ENCODE measurements at regions not wholly inside any gene's neighbourhood (a gene's known extent, or its start where the extent isn't known, plus 50 kb on each side); places are given as distances from the start of the nearest gene placed in this dataset.
"Not testable (repeated sequence)": the region's sequence is repeated elsewhere in the genome, so short reads cannot be mapped to it uniquely, and the experiment has no call there.

DNA sequence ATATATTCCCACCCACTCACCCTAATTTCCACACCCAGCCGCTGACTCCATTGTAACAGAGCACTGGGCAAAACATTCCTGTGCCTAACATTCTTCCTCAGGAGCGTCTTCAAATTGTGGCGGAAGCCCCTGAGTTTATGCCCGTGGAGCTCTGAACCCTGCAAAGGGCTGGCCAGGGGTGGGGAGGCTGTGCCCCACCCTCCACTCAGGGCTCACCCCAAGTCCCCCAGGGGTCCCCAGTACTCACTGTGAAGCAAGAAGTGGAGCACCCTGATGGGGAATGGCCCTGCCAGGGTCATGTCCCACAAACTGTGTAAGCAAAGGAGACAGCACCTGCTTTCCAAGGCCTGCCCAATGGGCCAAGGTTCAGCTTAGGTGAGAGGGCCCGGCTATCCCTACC, 303.2 kb downstream of the PREX1 start:
- in situ Hi-C loops (cut with HindIII; ENCODE audit: low sequenced_read_pairs): no loop called here
- no peak overlapping the region for H3K4me3 ChIP-seq (ENCODE audit: low read depth, low read length)
- TF ChIP-seq, protein P1, sequence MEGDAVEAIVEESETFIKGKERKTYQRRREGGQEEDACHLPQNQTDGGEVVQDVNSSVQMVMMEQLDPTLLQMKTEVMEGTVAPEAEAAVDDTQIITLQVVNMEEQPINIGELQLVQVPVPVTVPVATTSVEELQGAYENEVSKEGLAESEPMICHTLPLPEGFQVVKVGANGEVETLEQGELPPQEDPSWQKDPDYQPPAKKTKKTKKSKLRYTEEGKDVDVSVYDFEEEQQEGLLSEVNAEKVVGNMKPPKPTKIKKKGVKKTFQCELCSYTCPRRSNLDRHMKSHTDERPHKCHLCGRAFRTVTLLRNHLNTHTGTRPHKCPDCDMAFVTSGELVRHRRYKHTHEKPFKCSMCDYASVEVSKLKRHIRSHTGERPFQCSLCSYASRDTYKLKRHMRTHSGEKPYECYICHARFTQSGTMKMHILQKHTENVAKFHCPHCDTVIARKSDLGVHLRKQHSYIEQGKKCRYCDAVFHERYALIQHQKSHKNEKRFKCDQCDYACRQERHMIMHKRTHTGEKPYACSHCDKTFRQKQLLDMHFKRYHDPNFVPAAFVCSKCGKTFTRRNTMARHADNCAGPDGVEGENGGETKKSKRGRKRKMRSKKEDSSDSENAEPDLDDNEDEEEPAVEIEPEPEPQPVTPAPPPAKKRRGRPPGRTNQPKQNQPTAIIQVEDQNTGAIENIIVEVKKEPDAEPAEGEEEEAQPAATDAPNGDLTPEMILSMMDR (IDR thresholded peaks at IDR 0.05; ENCODE audit: low read depth, low read length): no peak
- no peak for DNase-seq (ENCODE audit: low read depth, low spot score)

DNA sequence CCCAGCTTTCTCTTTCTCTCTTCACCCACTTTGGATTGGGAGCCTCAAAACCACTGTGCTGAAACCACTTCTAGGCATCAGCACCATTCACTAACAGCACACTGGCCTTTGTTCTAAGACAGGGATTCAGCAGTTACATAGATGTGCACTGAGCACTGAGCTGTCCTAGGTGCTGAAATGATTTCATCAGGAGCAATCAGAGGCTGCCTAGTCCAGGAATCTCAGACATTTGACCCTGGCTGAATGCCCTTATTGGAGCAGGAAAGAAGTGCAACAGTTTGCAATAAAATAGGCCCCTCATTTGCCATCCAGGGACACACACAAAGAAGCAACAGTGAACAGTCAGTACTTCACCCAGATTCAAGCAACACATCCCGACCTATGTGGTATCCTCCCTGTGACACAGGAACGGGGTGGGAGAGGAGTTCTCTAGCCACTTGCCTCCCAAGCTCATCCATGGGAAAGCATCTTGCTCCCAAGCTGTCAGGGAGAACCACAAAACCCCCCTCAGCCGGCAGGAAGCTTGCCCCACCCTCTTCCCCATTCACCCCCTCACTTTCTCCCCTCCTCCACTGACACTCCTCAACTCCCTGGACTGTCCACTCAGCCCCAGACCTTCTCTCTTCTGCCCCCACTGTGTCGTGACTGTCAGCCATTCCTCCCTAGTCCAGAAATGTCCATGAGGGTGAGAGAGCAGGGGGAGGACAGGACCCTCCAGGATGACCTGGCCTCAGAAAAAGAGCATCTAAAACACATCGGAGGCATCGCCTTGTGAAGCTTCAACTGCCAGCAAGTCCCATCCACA, 304.4 kb downstream of the PREX1 start:
- peak; percentile 34 for DNase-seq (ENCODE audit: low read depth, low spot score)
- no peak overlapping the region for H3K4me3 ChIP-seq (ENCODE audit: low read depth, low read length)
- in situ Hi-C loops (cut with HindIII; ENCODE audit: low sequenced_read_pairs): no loop called here
- TF ChIP-seq, protein P1 (IDR thresholded peaks at IDR 0.05; ENCODE audit: low read depth, low read length): no peak

DNA sequence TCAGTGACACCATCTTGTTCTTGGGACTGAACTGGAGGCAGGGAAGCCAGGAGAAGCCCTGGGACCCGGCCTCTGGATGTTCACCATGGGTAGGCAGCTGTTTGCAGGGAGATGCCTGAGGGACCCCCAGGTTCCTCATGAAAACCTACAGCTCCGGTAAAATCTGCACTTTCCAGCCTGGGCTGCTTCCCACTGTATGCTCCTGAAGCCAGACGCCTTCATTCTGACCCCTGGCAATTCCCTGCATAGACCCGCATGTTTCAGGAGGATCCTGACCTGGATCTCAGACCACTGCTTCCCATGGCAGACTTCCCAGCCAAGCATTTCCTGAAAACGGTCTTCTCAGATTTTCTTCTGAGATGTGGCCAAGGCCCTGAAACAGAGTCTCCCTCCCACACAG, 306.7 kb downstream of the PREX1 start:
- TF ChIP-seq, protein P1 (IDR thresholded peaks at IDR 0.05; ENCODE audit: low read depth, low read length): no peak
- in situ Hi-C loops (cut with HindIII; ENCODE audit: low sequenced_read_pairs): no loop called here
- no peak overlapping the region for H3K4me3 ChIP-seq (ENCODE audit: low read depth, low read length)
- no peak for DNase-seq (ENCODE audit: low read depth, low spot score)

DNA sequence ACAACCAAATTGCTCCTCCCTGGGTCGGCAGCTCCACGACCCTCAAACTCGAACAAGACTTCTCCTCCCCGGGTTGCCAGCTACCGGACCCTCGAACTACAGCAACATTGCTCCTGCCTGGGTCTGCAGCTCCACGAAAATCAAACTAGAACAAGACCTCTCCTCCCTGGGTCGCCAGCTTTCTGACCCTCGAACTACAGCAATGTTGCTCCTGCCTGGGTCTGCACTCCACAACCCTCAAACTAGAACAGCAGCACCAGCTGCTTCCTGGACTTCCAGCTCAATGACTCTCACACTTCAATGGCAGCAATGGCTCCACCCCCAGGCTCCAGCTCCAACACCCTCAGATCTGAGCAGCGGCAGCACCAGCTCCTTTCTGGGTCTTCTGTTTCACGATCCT, 311.6 kb downstream of the PREX1 start:
- in situ Hi-C loops (cut with HindIII; ENCODE audit: low sequenced_read_pairs); DNase-seq (ENCODE audit: low read depth, low spot score); H3K4me3 ChIP-seq (ENCODE audit: low read depth, low read length): not testable (repeated sequence)

DNA sequence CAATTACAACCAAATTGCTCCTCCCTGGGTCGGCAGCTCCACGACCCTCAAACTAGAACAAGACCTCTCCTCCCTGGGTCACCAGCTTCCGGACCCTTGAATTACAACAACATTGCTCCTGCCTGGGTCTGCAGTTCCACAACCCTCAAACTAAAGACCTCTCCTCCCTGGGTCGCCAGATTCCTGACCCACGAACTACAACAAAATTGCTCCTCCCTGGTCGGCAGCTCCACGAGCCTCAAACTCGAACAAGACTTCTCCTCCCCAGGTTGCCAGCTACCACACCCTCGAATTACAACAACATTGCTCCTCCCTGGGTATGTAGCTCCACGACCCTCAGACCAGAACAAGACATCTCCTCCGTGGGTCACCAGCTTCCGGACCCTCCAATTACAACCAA, 313.2 kb downstream of the PREX1 start:
- DNase-seq (ENCODE audit: low read depth, low spot score); H3K4me3 ChIP-seq (ENCODE audit: low read depth, low read length); in situ Hi-C loops (cut with HindIII; ENCODE audit: low sequenced_read_pairs): not testable (repeated sequence)

DNA sequence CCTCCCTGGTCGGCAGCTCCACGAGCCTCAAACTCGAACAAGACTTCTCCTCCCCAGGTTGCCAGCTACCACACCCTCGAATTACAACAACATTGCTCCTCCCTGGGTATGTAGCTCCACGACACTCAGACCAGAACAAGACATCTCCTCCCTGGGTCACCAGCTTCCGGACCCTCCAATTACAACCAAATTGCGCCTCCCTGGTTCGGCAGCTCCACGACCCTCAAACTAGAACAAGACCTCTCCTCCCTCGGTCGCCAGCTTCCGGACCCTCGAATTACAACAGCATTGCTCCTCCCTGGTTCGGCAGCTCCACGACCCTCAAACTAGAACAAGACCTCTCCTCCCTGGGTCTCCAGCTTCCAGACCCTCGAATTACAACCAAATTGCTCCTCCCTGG, 315.3 kb downstream of the PREX1 start:
- not testable (repeated sequence) for H3K4me3 ChIP-seq (ENCODE audit: low read depth, low read length)

DNA sequence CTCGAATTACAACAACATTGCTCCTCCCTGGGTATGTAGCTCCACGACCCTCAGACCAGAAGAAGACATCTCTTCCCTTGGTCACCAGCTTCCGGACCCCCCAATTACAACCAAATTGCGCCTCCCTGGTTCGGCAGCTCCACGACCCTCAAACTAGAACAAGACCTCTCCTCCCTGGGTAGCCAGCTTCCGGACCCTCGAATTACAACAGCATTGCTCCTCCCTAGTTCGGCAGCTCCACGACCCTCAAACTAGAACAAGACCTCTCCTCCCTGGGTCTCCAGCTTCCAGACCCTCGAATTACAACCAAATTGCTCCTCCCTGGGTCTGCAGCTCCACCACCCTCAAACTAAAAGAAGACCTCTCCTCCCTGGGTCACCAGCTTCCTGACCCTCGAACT, 322.7 kb downstream of the PREX1 start:
- in situ Hi-C loops (cut with HindIII; ENCODE audit: low sequenced_read_pairs); H3K4me3 ChIP-seq (ENCODE audit: low read depth, low read length); DNase-seq (ENCODE audit: low read depth, low spot score): not testable (repeated sequence)

More for the DNA sequence above, 315.3 kb downstream of the PREX1 start:
- in situ Hi-C loops (cut with HindIII; ENCODE audit: low sequenced_read_pairs); DNase-seq (ENCODE audit: low read depth, low spot score): not testable (repeated sequence)

DNA sequence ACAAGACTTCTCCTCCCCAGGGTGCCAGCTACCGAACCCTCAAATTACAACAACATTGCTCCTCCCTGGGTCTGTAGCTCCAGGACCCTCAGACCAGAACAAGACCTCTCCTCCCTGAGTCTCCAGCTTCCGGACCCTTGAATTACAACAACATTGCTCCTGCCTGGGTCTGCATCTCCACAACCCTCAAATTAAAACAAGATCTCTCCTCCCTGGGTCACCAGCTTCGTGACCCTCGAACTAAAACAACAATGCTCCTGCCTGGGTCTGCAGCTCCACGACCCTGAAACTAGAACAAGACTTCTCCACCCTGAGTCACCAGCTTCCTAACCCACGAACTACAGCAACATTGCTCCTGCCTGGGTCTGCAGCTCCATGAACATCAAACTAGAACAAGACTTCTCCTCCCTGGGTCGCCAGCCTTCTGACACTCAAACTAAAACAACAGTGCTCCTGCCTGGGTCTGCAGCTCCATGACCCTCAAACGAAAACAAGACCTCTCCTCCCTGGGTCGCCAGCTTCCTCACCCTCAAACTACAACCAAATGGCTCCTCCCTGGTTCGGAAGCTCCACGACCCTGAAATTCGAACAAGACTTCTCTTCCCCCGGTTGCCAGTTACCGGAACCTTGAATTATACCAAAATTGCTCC, 324.5 kb downstream of the PREX1 start:
- in situ Hi-C loops (cut with HindIII; ENCODE audit: low sequenced_read_pairs): no loop called here
- no peak overlapping the region for H3K4me3 ChIP-seq (ENCODE audit: low read depth, low read length)
- DNase-seq (ENCODE audit: low read depth, low spot score): no peak
- TF ChIP-seq, protein P1 (IDR thresholded peaks at IDR 0.05; ENCODE audit: low read depth, low read length): no peak
